A673 (cell line): ENCODE measurements at regions not wholly inside any gene's neighbourhood (a gene's known extent, or its start where the extent isn't known, plus 50 kb on each side); places are given as distances from the start of the nearest gene placed in this dataset. TPM values are rescaled to one million over a fixed set of nuclear protein-coding genes. Genes with fewer than 3 reads are reported as not detected.
"Not testable (repeated sequence)": the region's sequence is repeated elsewhere in the genome, so short reads cannot be mapped to it uniquely, and the experiment has no call there.

Source experiments
- BruUV-seq: library from RNA; stranded (reverse); fragments of 400-500 nt; replicated peaks from 2 replicates; lab custom pipeline; 2021; lab: Mats Ljungman, UMichigan
- CTCF ChIA-PET: fragments of 300-600 bp; sonication (Branson Sonifier 250); formaldehyde crosslinking; loops from one replicate; lab custom pipeline; 2022; ENCODE audit warnings: antibody characterized with exemption; lab: Charles Lee
- POLR2A ChIA-PET: fragments of 300-600 bp; sonication (Branson Sonifier 250); formaldehyde crosslinking; loops from one replicate; lab custom pipeline; 2022; ENCODE audit warnings: antibody characterized with exemption; ENCODE audit not compliant: low non-redundant PET; lab: Charles Lee
- DNase-seq: peaks from one replicate; pipeline ENCODE4 v3.0.0-alpha.2; 2015; ENCODE audit warnings: low spot score
- H3K27ac ChIP-seq: fragments of 200-600 bp; sonication (generic); 2 replicates; pipeline ENCODE4 v1.5.1; 2016; ENCODE audit warnings: mixed run types, low read depth, mild to moderate bottlenecking, mixed read lengths, antibody characterized with exemption, low read length; ENCODE audit not compliant: poor library complexity, severe bottlenecking
- H3K27me3 ChIP-seq: fragments of 200-600 bp; sonication (generic); replicated peaks from 2 replicates; pipeline ENCODE4 v1.6.1; 2017; ENCODE audit warnings: mixed run types, low read depth, mild to moderate bottlenecking, mixed read lengths, antibody characterized with exemption, low read length; ENCODE audit not compliant: insufficient read depth, poor library complexity
- H3K36me3 ChIP-seq: fragments of 200-600 bp; sonication (generic); 2 replicates; pipeline ENCODE4 v1.6.1; 2016; ENCODE audit warnings: mixed run types, mild to moderate bottlenecking, mixed read lengths, antibody characterized with exemption, low read length; ENCODE audit not compliant: insufficient read depth, poor library complexity, severe bottlenecking
- H3K4me1 ChIP-seq: fragments of 200-600 bp; sonication (generic); 2 replicates; pipeline ENCODE4 v1.6.1; 2017; ENCODE audit warnings: mixed run types, mild to moderate bottlenecking, mixed read lengths, antibody characterized with exemption, low read length; ENCODE audit not compliant: insufficient read depth, poor library complexity, severe bottlenecking
- H3K4me3 ChIP-seq: fragments of 200-600 bp; sonication (generic); 2 replicates; pipeline ENCODE4 v1.5.1; 2016; ENCODE audit warnings: low read depth, mixed run types, mild to moderate bottlenecking, mixed read lengths, low read length; ENCODE audit not compliant: poor library complexity, severe bottlenecking
- H3K9me3 ChIP-seq: fragments of 200-600 bp; sonication (generic); 2 replicates; pipeline ENCODE4 v1.6.1; 2016; ENCODE audit warnings: mixed run types, low read depth, mild to moderate bottlenecking, mixed read lengths, antibody characterized with exemption, low read length; ENCODE audit not compliant: poor library complexity, severe bottlenecking
- EZH2 ChIP-seq: fragments of 200-600 bp; sonication (generic); IDR thresholded peaks from 2 replicates; pipeline ENCODE4 v1.6.1; 2017; ENCODE audit warnings: borderline replicate concordance, low read depth, mild to moderate bottlenecking, mixed read lengths, antibody characterized with exemption, low read length; ENCODE audit not compliant: poor library complexity, severe bottlenecking
- intact Hi-C: fragments of 100-400 bp; cut with micrococcal nuclease; formaldehyde crosslinking; loops from one replicate; pipeline ENCODE4 v1.10.0; 2022; ENCODE audit not compliant: unreplicated experiment
- microRNA-seq: library from miRNA; unstranded; fragments of <30 nt; microRNA quantifications from one replicate; pipeline ENCODE4 v1.2.0, GENCODE V29; 2021
- TF ChIP-seq, protein P1 (sequence below): fragments of 300-800, 200-600 bp; sonication (generic); conservative IDR thresholded peaks from 2 replicates; pipeline ENCODE4 v1.5.1; 2017; ENCODE audit warnings: low read depth, mild to moderate bottlenecking, antibody characterized with exemption, low read length, moderate library complexity, mixed read lengths

- Histone ChIP-seq H3K4me1 (peaks cover 12% of the 10 kb centered on the region), H3K27ac (no peak overlapping the region), H3K36me3 (no peaks in the 10 kb centered on the region), H3K4me3 (no peak overlapping the region), H3K9me3 (no peaks in the 10 kb centered on the region), H3K27me3 (no peaks in the 10 kb centered on the region)
- CTCF ChIA-PET: no interaction called here
- intact Hi-C loops: no loop called here
- TF ChIP-seq EZH2: no peak
- TF ChIP-seq, protein P1, sequence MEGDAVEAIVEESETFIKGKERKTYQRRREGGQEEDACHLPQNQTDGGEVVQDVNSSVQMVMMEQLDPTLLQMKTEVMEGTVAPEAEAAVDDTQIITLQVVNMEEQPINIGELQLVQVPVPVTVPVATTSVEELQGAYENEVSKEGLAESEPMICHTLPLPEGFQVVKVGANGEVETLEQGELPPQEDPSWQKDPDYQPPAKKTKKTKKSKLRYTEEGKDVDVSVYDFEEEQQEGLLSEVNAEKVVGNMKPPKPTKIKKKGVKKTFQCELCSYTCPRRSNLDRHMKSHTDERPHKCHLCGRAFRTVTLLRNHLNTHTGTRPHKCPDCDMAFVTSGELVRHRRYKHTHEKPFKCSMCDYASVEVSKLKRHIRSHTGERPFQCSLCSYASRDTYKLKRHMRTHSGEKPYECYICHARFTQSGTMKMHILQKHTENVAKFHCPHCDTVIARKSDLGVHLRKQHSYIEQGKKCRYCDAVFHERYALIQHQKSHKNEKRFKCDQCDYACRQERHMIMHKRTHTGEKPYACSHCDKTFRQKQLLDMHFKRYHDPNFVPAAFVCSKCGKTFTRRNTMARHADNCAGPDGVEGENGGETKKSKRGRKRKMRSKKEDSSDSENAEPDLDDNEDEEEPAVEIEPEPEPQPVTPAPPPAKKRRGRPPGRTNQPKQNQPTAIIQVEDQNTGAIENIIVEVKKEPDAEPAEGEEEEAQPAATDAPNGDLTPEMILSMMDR: no peak
- peak; percentile 35 for DNase-seq
- no TSS peak for BruUV-seq
- POLR2A ChIA-PET: no interaction called here
Observed at GRCh38 chr9:111094433-111094924, 56.2 kb upstream of the LPAR1 start.

- H3K36me3 ChIP-seq, H3K4me1 ChIP-seq, intact Hi-C loops, H3K4me3 ChIP-seq, CTCF ChIA-PET, H3K27ac ChIP-seq, H3K9me3 ChIP-seq, H3K27me3 ChIP-seq, DNase-seq, BruUV-seq: not testable (repeated sequence)
- POLR2A ChIA-PET: interaction anchor here (0.7 kb wide), 1 partner anchor 312 kb away, joined by 10 read pairs; no protein-coding TSS in a partner anchor
Observed at GRCh38 chr9:111092167-111092566, 53.9 kb upstream of the LPAR1 start.

Small RNAs in the stretch of these regions (microRNA-seq; reads per million reads assigned to microRNA genes)
- not detected for gene MIR7702
